ENCODE measurements at regions not wholly inside any gene's neighbourhood (a gene's known extent, or its start where the extent isn't known, plus 50 kb on each side); places are given as distances from the start of the nearest gene placed in this dataset.

- peak; percentile 63 for DNase-seq (ENCODE audit: low spot score)
Measured at GRCh38 chr1:96306809-96307560, 414.6 kb upstream of the PTBP2 start.

- no peak for DNase-seq (ENCODE audit: low spot score)
Measured at GRCh38 chr1:96308314-96308713, 413.3 kb upstream of the PTBP2 start.

GRCh38 chr1:96309783-96310182, 411.8 kb upstream of the PTBP2 start:
- peak; percentile 25 for DNase-seq (ENCODE audit: low spot score)

- DNase-seq (ENCODE audit: low spot score) = peak; percentile 21
Measured at GRCh38 chr1:96313216-96313615, 408.4 kb upstream of the PTBP2 start.

- no peak for DNase-seq (ENCODE audit: low spot score)
Measured at GRCh38 chr1:96329121-96329520, 392.5 kb upstream of the PTBP2 start.

GRCh38 chr1:96331596-96331995, 390.0 kb upstream of the PTBP2 start:
- DNase-seq (ENCODE audit: low spot score) = no peak

GRCh38 chr1:96333522-96334235, 387.9 kb upstream of the PTBP2 start:
- DNase-seq (ENCODE audit: low spot score) = no peak

GRCh38 chr1:96334236-96334557, 387.4 kb upstream of the PTBP2 start:
- DNase-seq (ENCODE audit: low spot score) = no peak

- DNase-seq (ENCODE audit: low spot score) = no peak
Measured at GRCh38 chr1:96338622-96339021, 383.0 kb upstream of the PTBP2 start.

GRCh38 chr1:96340686-96341085, 380.9 kb upstream of the PTBP2 start:
- DNase-seq (ENCODE audit: low spot score) = no peak

GRCh38 chr1:96346719-96347118, 374.9 kb upstream of the PTBP2 start:
- no peak for DNase-seq (ENCODE audit: low spot score)

- DNase-seq (ENCODE audit: low spot score) = no peak
Measured at GRCh38 chr1:96349896-96350295, 371.7 kb upstream of the PTBP2 start.

- no peak for DNase-seq (ENCODE audit: low spot score)
Measured at GRCh38 chr1:96352733-96353132, 368.9 kb upstream of the PTBP2 start.

- no peak for DNase-seq (ENCODE audit: low spot score)
Measured at GRCh38 chr1:96355521-96355920, 366.1 kb upstream of the PTBP2 start.

- no peak for DNase-seq (ENCODE audit: low spot score)
Measured at GRCh38 chr1:96355961-96356360, 365.6 kb upstream of the PTBP2 start.

GRCh38 chr1:96357141-96357765, 364.3 kb upstream of the PTBP2 start:
- DNase-seq (ENCODE audit: low spot score) = no peak

- DNase-seq (ENCODE audit: low spot score) = no peak
Measured at GRCh38 chr1:96358057-96358456, 363.5 kb upstream of the PTBP2 start.

- no peak for DNase-seq (ENCODE audit: low spot score)
Measured at GRCh38 chr1:96360036-96360795, 361.4 kb upstream of the PTBP2 start.

GRCh38 chr1:96361271-96361856, 360.2 kb upstream of the PTBP2 start:
- no peak for DNase-seq (ENCODE audit: low spot score)

- peak; percentile 13 for DNase-seq (ENCODE audit: low spot score)
Measured at GRCh38 chr1:96361961-96362360, 359.6 kb upstream of the PTBP2 start.

GRCh38 chr1:96362623-96363022, 359.0 kb upstream of the PTBP2 start:
- DNase-seq (ENCODE audit: low spot score) = peak; percentile 85

GRCh38 chr1:96363826-96364225, 357.8 kb upstream of the PTBP2 start:
- no peak for DNase-seq (ENCODE audit: low spot score)
